HG02938 (cell line): ENCODE measurements at regions not wholly inside any gene's neighbourhood (a gene's known extent, or its start where the extent isn't known, plus 50 kb on each side); places are given as distances from the start of the nearest gene placed in this dataset.
"Not testable (repeated sequence)": the region's sequence is repeated elsewhere in the genome, so short reads cannot be mapped to it uniquely, and the experiment has no call there.

Experiments used
- ATAC-seq: cut with Tn5 transposase; IDR thresholded peaks from one replicate; pipeline ENCODE4 v1.9.1; 2021; ENCODE audit warnings: mild to moderate bottlenecking, moderate library complexity; ENCODE audit not compliant: unreplicated experiment

DNA sequence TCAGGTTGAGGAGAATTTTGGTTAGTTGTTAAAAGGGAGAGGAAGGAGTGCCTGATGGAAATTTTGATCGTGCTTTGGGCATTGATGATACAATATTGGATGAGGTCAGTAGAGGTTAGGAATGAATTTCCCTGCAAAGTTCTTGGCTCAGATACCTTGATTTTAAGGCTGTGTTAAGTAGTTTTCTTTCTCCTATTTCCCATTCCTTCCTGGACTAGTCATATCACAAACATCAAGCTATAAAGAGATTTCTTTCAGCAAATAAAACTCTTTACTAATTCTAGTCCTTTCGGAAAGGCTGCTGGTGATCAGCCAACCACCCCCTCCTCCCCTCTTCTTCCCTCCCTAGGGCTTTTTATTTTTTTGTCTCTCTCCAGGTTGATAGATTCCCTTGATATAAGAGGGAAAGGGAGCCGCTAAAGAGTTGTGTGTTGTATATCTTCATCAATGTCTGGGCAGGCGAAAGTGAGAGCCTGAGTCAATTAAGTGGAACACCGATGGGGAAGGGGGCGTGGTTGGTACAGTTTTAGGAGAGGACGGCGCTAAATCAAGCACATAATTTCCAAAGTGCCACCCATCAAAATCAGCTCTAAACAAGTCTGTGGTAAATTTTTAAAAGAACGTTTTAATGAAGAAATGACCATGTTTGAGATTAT, 100.1 kb upstream of the PLXNA2 start:
- no peak for ATAC-seq

DNA sequence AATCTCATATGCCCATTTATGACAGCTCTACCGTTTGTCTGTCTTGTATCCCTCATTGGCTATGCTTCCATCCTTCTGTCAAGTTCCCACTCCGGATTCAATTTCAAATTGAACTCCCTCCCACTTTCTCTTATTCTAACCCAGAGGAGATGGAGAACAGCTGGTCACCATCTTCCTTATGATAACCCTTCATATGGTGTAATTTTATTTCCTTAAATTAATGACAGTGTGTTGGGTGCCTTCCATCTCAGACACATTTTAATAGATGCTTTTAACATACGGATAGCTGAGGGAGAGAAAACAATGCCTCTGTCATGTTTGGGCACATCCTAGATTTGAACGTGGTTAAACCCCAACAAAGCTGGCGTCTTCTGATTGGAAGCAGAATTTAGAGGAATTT, 103.0 kb upstream of the PLXNA2 start:
- no peak for ATAC-seq

DNA sequence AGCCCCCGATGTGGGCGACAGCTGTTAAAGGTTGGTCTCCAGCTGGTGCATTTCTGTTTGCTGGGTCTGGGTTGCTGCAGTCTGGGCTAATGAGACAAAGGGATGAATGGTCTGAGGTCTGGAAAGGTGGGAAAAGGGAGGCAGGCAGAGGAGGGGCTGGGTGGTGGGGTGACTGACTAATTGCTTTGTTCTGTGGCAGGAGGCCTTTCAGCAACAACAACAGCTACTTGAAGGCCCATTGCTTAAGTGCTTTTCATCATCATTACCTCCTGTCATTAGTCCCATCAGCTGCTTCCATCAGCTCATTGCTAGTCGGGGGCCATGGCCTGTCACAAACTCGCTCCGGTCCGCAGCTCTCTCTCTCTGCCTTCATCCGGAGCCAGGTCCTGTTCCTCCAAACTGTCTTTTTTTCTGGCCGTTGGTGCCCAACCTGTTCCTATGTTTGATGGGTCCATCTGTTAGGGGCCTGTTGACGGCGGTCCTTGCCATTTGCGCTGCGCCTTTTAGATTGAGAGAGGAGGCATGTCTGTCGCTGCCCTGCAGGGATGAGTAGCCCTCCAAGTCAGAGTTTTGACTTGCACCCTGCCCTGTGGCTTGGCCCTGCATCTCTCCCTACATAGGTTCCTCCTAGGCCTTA, 105.6 kb upstream of the PLXNA2 start:
- ATAC-seq: no peak

DNA sequence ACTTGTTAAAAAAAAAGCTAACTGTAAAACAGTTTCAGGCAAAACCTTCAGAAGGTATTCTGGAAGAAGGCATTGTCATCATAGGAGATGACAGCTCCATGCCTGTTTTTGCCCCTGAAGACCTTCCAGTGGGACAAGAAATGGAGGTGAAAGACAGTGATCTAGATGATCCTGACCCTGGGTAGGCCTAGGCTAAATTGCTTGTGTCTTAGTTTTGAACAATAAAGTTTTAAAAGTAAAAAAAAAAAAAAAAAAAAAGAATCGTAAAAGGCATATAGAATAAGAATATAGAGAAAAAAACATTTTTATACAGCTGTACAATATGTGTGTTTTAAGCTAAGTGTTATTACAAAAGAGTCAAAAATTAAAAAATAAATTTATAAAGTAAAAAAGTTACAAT, 106.6 kb upstream of the PLXNA2 start:
- ATAC-seq: no peak

DNA sequence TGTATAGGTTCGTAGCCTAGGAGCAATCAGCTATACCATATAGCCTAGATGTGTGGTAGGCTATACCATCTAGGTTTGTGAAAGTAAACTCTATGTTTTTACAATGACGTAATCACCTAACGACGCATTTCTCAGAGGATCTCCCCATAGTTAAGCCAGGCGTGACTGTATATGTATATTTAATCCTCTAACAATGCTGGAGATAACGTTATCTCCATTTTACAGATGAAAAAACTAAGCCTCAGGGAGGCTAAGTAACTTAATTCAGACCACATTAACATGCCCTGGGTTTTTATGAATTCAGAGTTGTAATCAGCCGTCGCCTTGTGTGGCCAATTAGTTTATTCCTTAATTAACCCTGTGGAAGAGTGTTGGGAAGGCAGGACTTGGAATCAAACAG, 107.7 kb upstream of the PLXNA2 start:
- ATAC-seq: no peak

DNA sequence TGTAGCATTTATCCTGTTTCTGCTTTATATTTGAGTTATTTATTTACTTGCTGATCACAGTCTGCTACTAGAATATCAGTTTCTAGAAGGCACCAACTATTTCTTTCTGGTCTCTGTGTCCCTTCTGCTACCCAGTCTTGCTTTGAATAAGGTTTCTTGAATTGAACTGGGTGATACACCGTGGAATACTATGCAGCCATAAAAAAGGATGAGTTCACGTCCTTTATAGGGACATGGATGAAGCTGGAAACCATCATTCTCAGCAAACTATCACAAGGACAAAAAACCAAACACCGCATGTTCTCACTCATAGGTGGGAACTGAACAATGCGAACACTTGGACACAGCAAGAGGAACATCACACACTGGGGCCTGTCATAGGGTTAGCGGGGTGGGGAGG, 109.6 kb upstream of the PLXNA2 start:
- ATAC-seq: not testable (repeated sequence)

DNA sequence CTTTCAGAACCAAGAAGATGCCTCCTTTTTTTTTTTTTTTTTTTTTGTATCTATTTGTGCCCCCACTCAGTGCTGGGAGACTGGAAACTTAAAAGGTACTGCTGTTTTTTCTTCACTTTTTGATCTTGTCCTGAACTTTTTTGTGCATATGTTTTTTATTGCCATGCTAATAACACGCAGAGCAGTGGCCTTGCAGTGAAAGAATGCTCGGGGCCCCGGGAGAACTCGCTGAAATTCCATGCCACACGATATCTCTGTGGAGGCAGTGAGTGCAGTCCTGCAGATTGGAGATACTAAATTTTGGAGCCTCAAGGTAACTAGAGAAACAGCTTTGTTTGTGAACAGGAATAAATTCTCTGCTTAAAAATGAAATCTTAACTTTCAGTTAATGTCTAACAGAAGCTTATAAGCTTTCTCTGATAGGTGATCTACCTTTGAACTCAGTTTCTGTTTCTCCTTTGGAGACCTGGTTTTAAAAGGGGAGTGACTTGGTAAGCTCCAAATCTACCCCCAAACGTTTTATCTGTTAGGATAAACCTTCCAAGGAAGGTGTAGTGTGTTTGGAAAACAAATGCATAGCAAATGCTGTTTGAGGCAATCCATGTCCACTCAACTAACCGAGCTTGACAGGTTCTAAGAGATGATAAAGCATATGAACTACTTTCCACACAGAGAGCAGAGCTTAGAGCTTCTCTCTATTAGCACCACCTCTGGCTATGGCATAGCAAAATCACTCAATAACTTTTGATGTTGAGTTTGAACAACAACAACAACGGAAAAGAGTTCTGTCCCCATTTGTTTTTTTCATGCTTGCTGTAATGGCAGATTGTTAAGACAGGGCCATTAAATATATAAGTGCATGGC, 113.7 kb upstream of the PLXNA2 start:
- no peak for ATAC-seq

DNA sequence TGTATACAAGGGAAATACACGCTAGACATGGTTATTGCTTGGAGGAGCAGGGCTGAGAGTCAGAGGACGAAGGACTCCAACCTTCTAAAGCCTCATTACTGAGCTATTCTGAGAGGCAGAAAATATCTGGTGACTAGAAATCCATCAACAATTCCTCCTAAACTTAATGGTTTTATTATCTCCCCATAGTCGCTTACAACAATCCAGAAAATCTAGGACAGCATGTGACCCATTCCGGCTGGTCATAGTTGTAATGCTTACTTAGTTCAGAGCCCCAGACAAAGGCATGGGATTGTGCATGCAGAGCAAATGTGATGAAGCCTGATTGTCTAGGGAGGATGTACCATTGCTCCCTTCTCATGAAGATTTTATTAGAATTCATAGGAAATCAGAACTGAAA, 114.5 kb upstream of the PLXNA2 start:
- ATAC-seq: no peak

DNA sequence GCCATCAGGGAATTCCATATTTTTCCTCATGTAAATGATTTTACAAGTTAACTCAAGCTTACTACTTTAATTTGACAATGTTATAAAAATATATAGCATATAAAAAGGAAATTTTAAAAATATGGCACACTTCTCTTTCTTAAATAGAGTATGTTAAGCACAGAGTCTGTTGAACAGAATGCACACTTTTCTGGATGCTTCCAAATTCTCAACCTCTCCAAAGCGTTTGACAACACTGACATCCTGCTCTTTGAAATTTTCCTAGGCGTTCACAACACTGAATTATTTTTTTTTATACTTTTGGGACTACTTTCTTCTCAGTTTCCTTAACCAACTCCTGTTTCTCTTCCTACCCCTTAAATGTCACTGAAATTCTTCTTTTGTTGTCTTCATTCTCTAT, 117.8 kb upstream of the PLXNA2 start:
- no peak for ATAC-seq

DNA sequence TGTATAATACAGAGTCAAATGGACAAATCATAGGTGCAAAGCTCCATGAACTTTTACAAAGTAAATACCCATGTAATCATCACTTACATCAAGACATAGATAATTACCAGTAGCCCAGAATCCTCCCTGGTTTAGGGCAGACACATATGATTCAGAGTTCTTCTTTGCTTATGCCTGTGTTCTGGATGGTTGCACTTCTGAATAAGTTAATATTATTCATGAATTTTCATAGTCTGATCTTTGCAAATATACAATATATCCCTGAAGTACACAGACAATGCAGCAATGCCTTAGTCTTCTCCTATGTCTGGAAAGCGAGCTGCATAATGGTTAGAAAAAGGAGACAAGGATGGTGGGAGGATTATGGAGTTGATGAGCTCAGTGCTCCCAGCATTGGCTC, 122.4 kb upstream of the PLXNA2 start:
- ATAC-seq: no peak

DNA sequence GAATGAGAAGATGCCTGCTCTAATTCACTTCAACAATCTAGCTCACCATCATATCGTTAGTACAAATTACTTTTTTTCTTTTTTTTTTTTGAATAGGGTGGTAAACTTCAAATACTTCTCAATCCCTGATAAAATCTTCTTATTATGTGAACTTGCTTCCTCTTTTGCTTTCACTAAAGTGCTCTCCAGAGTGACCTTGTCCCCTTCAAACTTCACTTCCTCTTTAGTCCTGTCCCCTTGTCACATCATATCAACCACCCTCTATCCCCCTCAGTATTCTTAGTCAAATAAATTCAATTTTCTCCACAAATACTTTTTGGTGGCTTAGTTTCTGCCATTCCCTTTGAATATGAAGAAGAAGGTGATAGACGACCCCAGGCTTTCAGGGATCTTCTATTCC, 124.9 kb upstream of the PLXNA2 start:
- ATAC-seq: no peak

DNA sequence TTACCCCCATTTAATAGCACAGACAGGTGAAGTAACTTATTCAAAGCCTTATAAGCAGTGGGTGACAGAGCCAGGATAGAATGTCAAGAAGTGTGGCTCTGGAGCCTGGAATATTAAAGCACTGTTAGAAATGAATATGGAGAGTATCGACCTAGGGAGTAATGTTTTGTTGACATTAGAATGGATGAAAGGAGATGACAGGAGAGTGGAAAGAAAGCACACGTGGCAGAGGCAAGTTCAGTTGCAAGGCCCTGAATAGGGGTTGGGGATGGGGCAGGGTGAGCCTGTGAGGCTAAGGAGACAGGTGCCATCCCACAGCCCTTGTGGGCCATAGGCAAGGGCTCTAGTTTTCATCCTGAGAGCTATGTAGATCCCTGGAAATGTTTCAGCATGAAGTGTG, 125.5 kb upstream of the PLXNA2 start:
- no peak for ATAC-seq

DNA sequence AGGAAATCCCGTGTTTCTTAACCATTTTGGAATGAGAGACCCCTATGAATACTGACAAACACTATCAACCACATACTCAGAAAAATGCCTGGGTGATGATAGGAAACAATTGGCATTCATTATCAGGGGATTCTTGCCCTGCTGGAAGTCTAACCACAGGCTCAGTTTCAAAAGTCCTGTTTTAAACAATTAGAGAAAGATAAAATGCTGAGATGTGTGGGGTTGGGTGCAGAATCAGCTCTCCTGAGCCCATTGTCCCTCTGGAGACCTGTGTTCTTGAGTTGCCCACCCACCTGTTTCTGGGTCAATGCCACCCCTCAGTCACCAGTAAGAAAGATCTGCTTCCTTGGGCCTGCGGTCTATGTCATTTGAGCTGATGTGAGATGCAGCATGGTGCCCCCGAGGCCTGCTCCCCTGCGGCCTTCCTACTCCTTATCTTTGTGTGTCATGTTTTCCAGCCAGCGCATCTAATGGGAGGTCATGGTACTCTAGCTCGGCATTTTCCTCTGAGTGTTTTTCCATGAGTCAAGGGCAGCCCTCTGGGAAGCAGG, 130.3 kb upstream of the PLXNA2 start:
- no peak for ATAC-seq

DNA sequence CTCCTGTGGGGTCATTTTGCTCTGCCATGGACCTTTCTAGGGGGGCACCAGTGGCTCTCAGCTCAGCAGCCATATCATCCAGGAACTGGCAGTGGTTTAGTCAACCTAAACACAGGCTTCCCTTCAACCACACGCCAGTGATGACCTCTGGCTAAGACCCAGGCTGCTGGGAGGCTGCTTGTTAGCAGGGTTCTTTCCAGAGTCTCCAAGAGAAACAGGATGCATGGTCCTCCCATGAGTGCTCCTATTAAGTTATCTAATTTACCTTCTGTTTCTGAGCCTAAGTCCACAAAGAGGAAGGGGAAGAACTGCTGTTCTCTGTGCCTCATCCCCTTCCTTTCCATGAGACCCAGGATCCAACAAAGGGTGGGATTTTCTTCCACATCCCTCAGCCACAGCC, 137.3 kb upstream of the PLXNA2 start:
- ATAC-seq: no peak

DNA sequence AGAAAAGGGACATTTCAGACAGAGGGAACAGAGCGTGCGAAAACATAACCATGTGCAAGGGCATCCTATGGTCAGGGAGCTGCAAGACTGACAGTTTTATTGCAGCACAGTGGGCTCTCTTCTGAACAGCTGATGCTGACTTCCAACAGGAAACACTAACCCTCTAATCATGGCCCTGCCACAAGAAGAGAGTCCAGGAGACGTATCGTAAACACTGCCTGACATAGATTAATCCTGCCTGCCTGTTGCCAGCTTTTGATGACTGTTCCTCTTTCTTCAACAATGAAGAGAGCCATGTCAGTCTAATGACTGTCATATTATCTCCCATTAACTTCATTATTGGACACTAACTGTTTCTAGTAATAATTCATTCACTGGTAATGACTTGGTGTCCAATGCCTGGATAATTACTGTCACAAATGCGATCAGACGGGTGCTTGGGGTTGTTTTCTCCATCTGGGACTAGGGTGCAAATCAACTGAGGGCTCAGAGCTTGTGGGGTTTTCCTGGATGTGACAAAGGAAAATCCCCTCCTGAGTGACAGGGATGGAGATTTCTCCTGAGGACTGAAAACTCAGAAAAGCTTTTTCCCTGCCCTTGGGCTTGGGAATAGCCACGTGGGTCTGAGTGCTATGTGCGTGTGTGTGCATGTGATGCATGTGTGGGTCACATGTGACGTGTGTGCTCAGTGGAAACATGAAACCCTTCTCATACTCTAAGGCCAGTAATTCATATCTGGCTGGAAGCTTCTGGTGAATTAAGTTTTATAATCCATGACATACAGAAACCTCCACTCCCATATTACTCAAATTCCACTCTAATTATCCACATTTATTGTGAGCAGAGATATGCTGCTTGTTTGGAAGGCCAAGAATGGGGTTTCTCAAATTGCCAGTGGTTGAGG, 144.0 kb upstream of the PLXNA2 start:
- ATAC-seq: no peak

DNA sequence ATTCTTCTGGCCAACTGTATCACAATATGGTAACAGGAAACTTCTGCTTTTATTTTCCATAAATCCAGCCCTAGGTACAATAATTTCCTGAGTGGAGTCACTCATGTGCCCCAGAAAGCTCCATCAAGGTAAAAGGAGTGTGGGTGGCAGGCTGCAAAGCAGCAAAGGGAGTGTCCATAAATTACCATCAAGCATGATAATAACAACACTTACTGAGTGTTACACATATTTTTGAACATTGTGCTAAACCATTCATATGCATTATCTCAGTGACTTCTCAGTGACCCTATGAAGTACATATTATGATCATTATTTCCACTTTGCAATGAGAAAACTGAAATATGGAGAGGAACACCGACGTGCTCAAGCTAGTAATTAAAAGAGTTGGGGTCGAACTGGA, 149.2 kb upstream of the PLXNA2 start:
- no peak for ATAC-seq

DNA sequence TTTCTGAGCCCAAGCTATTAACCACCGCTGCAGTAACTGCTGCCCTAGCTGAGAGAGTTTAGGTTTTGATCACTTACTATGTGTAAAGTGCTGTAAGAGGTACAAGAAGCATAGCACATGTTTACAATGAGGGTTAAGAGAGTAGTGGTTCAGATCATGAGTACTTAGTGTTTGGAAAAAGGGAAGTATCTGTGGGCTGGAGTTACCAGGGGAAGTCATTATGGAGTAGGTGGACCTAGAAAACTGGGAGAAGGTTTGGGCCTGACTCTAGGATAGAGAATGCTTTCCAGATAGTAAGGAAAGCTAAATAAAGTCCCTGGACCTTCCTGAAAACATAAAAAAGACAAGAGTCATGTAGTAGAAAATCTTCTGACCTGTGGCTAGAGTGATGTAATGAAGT, 149.6 kb upstream of the PLXNA2 start:
- no peak for ATAC-seq

DNA sequence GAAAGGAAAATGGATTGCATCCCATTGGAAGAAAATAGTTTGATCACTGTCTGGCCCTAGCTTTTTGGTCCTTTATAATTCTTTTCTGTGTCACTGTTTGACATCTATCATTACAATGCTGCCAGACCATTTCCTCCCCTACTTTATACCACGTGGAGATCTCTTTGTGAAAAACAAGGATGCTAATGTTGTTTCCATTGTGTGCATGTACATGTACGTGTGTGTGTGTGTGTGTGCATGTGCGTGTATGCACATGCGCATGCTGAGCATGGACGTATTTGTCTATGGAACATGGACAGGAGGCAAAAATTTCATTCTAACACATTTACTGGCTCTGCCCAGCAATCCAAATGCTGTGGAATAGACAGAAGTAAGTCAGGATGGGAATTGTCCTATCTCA, 153.1 kb upstream of the PLXNA2 start:
- no peak for ATAC-seq

DNA sequence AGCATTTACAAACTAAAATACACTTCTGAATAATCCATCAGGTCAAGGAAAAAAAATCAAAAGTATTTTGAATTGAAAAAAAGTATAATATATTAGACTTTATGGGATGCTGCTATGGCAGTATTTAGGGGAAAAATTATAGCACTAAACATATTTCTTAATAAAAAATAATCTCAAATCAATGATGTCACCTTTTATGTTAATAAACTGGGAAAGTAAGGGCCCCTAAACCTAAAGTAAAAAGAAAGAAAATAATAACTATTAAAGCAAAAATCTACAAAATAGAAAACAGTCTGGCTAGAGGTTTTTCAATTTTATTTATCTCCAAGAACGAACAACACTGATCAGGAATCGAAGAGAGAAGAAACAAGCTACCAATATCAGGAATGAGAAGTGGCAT, 160.8 kb upstream of the PLXNA2 start:
- no peak for ATAC-seq

DNA sequence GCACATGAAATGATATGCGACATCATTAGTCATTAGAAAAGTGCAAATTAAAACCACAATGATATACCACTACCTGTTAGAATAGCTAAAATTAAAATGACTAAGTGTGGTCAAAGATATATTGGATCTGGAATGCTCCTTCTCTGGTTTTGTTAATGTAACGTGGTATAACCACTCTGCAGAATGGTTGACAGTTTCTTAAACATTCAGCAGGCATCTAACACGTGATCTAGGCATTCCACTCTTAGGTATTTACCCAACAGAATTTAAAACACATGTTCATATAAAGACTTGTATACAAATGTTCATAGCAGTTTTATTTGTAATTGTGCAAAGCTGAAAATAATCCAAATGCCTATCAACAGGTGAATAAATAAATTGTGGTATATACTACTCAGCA, 165.0 kb upstream of the PLXNA2 start:
- ATAC-seq: no peak

DNA sequence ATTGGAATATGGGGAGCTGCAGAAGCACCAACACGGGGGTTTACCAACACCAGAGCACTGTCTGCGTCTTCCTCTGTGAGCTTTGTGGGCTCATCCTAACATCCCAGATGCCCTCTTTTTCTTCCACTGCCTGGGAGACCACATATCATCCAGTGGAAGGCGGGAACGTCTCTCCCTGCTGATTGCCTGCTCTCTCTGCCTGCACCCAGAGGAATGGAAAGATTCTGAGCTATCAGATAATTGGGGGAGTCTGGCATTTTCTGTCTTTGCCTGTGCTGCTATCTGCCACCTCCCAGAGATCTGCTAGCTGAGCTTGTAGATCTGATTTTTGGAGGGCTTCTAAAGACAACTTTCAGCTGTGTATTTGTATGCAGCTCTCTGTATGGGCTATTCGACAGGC, 166.2 kb upstream of the PLXNA2 start:
- no peak for ATAC-seq
